ENCODE measurements at regions not wholly inside any gene's neighbourhood (a gene's known extent, or its start where the extent isn't known, plus 50 kb on each side); places are given as distances from the start of the nearest gene placed in this dataset.

GRCh38 chr7:80039251-80039884 lies 95.3 kb upstream of the GNAI1 start:
- no peak overlapping the region for H3K4me3 ChIP-seq (ENCODE audit: low read length)
- DNase-seq = no peak
- no peak overlapping the region for H3K27ac ChIP-seq (ENCODE audit: low read depth, low read length)
- H3K9me3 ChIP-seq (ENCODE audit: control insufficient read depth, low read length) = peaks cover 5% of the 10 kb centered on the region
- Mint-ChIP-seq H3K36me3 (ENCODE audit: low read depth) (no peaks in the 10 kb centered on the region), H3K4me1 (no peaks in the 10 kb centered on the region), H3K9me3 (peaks cover 7% of the 10 kb centered on the region), H3K27me3 (ENCODE audit: insufficient read depth) (no peaks in the 10 kb centered on the region), H3K27ac (no peak overlapping the region), H3K4me3 (no peak overlapping the region)
- WGBS, 2 experiments (ENCODE audit: insufficient coverage in 1 of 2, insufficient read length in 1 of 2) = 85 to 94% methylated on average over 3 to 5 of the region's 5 CpGs
- H3K27me3 ChIP-seq (ENCODE audit: control insufficient read depth, insufficient read depth, low read length, poor library complexity, severe bottlenecking) = no peaks in the 10 kb centered on the region
- TF ChIP-seq CTCF (conservative IDR thresholded peaks at IDR 0.05) = no peak
- H3K9ac ChIP-seq (ENCODE audit: extremely low read depth, low read length, poor library complexity, severe bottlenecking) = no peak overlapping the region
- no peaks in the 10 kb centered on the region for H3K4me1 ChIP-seq (ENCODE audit: control insufficient read depth, insufficient read depth, low read length)
- no peaks in the 10 kb centered on the region for H3K36me3 ChIP-seq (ENCODE audit: control insufficient read depth, insufficient read depth, low read length)

- H3K4me1 Mint-ChIP-seq = no peaks in the 10 kb centered on the region
- H3K4me3 Mint-ChIP-seq = no peak overlapping the region
- H3K36me3 Mint-ChIP-seq (ENCODE audit: low read depth) = no peaks in the 10 kb centered on the region
- Histone ChIP-seq H3K4me3 (ENCODE audit: low read length) (no peak overlapping the region), H3K27me3 (ENCODE audit: control insufficient read depth, insufficient read depth, low read length, poor library complexity, severe bottlenecking) (no peaks in the 10 kb centered on the region), H3K9me3 (ENCODE audit: control insufficient read depth, low read length) (no peaks in the 10 kb centered on the region), H3K4me1 (ENCODE audit: control insufficient read depth, insufficient read depth, low read length) (no peaks in the 10 kb centered on the region), H3K27ac (ENCODE audit: low read depth, low read length) (no peak overlapping the region), H3K36me3 (ENCODE audit: control insufficient read depth, insufficient read depth, low read length) (no peaks in the 10 kb centered on the region), H3K9ac (ENCODE audit: extremely low read depth, low read length, poor library complexity, severe bottlenecking) (no peak overlapping the region)
- H3K27ac Mint-ChIP-seq = no peak overlapping the region
- no CpG with 5 or more reads among the region's 2 CpGs for WGBS, 2 experiments (ENCODE audit: insufficient coverage in 1 of 2, insufficient read length in 1 of 2)
- H3K9me3 Mint-ChIP-seq = no peaks in the 10 kb centered on the region
- DNase-seq = no peak
- TF ChIP-seq CTCF (conservative IDR thresholded peaks at IDR 0.05) = no peak
- no peaks in the 10 kb centered on the region for H3K27me3 Mint-ChIP-seq (ENCODE audit: insufficient read depth)
These were observed 96.9 kb upstream of the GNAI1 start for GRCh38 chr7:80037689-80038088.

- no peak for TF ChIP-seq CTCF (conservative IDR thresholded peaks at IDR 0.05)
- no peaks in the 10 kb centered on the region for H3K36me3 ChIP-seq (ENCODE audit: control insufficient read depth, insufficient read depth, low read length)
- Mint-ChIP-seq H3K4me1 (peaks cover 4% of the 10 kb centered on the region), H3K9me3 (no peaks in the 10 kb centered on the region), H3K4me3 (no peak overlapping the region), H3K27ac (no peak overlapping the region), H3K27me3 (ENCODE audit: insufficient read depth) (no peaks in the 10 kb centered on the region), H3K36me3 (ENCODE audit: low read depth) (no peaks in the 10 kb centered on the region)
- H3K27me3 ChIP-seq (ENCODE audit: control insufficient read depth, insufficient read depth, low read length, poor library complexity, severe bottlenecking) = no peaks in the 10 kb centered on the region
- WGBS, 2 experiments (ENCODE audit: insufficient coverage in 1 of 2, insufficient read length in 1 of 2) = 85 to 100% methylated on average over 1 to 2 of the region's 2 CpGs
- H3K4me3 ChIP-seq (ENCODE audit: low read length) = no peak overlapping the region
- no peaks in the 10 kb centered on the region for H3K9me3 ChIP-seq (ENCODE audit: control insufficient read depth, low read length)
- DNase-seq = no peak
- H3K9ac ChIP-seq (ENCODE audit: extremely low read depth, low read length, poor library complexity, severe bottlenecking) = no peak overlapping the region
- no peaks in the 10 kb centered on the region for H3K4me1 ChIP-seq (ENCODE audit: control insufficient read depth, insufficient read depth, low read length)
- no peak overlapping the region for H3K27ac ChIP-seq (ENCODE audit: low read depth, low read length)
These were observed 98.5 kb upstream of the GNAI1 start for GRCh38 chr7:80036107-80036506.

Measured in endodermal cell (in vitro differentiated cells).